ENCODE measurements at regions not wholly inside any gene's neighbourhood (a gene's known extent, or its start where the extent isn't known, plus 50 kb on each side); places are given as distances from the start of the nearest gene placed in this dataset.

DNA sequence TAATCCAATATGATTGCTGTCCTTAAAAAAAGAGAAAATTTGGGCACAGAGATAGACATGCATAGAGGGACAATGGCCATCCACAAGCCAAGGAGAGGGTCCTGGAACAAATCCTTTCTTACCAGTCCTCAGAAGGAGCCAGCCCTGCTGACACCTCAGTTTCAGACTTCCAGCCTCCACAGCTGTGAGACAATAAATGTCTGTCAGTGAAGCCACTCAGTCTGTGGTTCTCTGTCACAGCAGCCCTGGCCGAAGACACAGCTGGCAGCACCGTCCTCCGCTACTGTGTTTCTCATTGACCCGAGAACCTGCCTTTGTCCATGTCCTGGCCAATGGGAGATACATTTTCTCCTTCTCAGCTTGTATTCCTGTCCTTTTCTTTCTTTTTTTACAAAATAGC lies 207.9 kb downstream of the TM9SF2 start:
- DNase-seq (ENCODE audit: low read depth), result peak; percentile 6

DNA sequence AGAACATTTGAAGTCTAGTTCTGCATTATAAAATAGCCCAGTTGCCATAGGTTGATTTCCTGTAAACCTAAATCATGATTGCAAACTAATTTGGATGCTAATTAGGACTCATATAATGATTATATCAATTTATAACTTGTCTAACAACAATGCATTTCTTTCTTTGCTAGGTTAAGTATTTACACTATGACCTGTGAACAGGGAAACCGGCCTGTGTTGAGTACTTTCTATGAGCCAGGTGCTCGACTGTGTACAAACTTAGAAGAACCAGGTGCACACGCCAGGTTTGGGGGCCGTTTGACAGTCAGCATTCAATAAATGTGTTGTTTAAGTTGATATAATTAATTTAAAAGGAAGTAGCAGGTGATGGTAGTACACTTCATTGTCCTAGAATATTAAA lies 203.1 kb downstream of the TM9SF2 start:
- no peak for DNase-seq (ENCODE audit: low read depth)

DNA sequence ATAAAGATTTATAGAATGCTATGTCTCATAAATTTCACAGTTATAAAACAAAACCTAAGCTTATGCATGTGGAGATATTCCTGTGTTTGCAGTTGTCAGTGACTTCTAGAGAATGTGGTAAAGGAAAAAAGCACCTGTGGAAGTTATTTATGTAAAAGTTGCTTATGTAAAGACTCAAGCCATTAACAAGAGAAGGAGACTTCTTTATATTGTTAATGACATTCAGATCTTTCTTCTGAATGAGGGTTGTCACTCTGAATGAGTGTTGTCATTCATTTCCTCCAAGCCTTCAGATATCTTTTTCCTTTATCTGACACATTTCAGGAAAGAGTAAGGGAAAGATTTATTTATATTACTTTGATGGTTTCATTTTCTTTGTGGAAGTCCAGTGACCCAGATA lies 202.6 kb downstream of the TM9SF2 start:
- no peak for DNase-seq (ENCODE audit: low read depth)

DNA sequence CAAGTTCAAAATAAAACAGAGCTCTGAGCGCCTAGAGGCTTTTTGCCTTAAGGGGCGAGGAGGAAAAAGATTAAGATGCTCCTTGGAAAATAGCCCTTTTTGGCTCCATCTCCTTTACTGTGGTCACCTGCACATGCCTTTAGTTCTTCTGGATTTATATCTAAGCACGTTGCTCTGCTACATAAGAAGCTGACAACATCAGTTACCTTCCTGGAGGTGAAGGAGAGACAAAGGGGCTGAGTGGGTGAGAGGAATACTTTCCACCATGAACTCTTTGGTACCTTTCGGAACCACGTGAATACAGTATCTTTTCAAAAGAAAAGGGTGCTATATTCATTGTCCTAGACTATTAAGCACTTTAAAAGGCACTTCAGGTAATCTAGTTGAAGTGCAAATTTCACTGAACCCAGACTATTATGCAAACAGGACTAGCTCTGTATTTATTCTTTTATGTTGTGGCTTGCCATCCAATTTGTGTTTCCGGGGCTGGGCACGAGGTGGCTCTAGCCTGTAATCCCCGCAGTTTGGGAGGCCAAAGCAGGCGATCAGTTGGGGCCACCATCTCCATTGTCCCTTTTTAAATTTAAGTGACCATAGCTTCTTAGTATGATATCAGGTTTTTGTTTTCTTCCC lies 201.5 kb downstream of the TM9SF2 start:
- no peak for DNase-seq (ENCODE audit: low read depth)

DNA sequence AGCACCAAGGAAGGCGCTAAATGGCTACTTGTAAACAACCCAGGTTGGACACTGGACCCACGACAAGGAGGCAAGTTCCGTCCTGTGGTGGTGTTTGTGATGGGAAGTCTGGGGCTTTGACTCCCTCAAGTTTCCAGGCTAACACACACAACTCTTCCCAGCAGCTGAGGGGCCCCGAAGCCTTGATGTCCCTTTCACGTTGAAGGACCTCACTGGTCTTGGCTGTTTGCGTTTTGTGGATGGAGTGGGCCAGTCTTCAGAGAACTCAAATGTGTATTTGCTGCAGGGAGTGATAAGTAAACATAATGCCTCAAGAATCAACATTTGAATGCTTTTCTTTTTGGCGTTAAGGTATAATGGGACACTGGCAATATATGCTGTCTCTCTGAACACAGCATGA lies 199.2 kb downstream of the TM9SF2 start:
- no peak for DNase-seq (ENCODE audit: low read depth)

DNA sequence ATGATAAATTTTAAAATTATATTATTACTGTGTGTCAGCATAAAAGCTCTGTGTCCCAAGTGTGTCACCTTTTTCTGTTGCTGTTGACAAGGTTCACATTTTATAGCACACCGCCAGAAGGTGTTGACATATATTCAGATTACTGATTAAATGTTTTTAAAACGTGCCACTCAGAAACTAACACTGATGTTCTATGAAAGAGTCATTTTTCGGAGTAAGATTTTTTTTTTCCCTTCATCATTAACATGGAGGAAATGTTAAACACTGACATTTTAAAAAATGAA lies 197.5 kb downstream of the TM9SF2 start:
- DNase-seq (ENCODE audit: low read depth), result no peak

DNA sequence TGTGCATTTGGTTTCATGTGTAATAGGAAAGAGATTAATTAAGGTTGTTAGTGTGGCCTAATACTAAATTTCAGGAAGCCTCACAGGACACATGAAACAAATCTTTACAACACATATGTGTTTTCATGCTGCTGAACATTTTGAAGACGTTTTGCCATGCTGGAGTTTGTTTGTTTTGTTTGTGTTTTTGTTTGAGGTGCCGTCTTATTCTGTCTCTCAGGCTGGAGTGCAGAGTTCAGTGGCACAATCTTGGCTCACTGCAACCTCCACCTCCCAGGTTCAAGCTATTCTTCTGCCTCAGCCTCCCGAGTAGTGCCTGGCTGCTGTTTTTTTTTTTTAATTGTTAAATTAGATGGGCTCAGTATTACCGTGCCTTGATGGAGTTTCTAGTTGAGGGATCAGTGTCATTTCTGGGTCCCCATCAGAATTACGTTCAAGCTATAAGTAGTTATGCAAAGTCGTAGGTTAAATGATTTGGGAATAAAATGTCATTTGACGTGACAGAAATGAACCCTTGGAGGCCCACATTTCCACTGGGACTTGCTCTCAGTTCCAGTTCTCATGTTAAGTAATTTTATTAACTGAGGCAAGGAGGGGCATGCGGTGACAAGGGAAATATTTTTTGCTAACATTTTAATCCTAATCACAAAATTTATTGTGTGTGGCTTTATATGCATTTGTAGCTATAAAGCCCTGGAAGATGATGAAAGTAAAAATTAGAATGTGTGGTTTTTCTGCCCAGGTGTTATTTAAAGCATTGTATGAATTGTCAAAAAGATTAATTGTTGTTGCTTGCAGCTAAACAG lies 196.9 kb downstream of the TM9SF2 start:
- no peak for DNase-seq (ENCODE audit: low read depth)

DNA sequence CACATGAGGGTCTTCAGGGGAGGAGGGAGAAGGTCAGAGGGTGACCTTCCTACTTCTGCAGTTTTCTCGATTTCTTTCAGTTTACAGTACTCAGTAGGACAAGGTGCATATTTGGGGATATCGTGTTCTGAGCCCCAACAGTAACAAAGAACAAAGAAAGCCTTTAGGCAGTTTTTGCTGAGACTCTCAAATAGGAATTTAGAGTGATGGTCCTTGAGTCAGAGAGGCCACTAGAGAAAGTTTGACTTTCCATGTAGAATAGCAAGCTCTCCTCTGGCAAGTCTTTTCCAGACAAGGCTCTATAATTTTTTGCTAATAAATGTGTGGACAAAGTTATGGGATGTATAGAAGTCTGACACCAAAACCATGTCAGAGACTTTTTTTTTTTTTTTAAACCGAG lies 194.6 kb downstream of the TM9SF2 start:
- no peak for DNase-seq (ENCODE audit: low read depth)

DNA sequence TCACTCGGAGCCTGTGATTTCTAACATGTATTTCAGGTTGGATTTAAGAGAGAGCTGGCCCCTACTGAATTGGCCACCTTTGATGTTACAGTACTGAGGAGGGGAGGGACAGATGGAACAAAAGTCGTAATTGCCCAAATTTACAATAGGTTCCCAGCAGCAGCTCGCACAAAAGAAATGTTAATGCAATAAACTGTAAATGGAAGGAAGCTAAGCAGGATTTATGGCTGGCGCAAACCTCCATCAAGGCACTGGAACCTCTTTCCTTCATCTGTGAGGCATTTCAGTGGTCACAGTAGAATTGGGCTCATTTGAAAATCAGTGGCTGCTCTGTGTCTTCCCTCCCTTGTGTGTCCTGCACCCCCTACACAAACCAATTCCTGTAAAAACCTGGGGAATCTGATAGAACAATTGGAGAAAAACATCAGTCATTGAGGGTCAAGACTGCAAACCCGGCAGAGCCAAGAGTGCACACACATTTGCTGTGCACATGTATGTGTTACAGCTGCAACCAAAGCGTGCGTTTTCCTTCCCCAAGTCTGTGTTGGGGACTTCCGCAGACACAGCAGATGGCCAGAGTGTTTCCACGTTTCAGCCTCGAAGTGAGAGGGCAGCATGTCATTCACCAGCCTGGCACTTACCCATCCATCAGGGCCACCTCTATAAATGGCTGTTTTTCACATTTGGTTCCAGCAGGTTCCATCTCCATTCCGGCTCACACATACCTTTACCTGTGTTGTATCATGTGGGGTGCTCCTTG lies 192.8 kb downstream of the TM9SF2 start:
- no peak for DNase-seq (ENCODE audit: low read depth)

DNA sequence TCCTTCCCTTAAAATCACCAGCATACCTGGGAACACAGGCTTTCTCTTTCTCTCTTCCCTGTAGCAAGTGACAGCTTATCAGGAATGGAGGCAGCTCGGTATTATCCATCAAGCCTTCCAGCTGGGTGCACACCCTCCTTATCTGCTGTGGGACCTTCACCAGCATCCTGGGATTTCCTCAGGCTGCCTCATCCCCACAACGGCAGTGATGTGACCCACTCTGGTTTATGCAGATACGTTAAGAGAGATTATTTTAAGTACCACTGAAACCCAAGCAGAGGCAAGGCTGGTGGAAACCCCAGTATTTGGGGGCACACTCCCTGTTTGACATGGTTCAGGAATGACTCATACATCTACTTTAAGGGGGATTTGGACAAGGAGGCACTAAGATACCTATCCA lies 192.1 kb downstream of the TM9SF2 start:
- DNase-seq (ENCODE audit: low read depth), result no peak

DNA sequence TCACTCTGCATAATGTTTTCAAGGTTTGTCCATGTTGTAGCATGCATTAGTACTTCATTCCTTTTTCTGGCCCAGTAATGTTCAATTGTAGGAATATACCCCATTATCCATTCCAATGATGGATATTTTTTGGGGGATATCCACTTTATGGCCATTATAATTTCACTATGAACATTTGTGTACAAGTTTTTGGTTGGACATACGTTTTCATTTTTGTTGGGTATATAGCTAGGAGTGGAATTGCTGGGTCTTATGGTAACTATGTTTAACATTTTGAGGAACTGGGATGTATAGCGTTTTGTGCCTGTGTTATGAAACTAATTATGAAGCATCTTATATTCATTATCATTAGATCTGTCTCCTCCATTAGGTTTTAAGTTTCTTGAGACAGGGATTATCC lies 191.6 kb downstream of the TM9SF2 start:
- no peak for DNase-seq (ENCODE audit: low read depth)

DNA sequence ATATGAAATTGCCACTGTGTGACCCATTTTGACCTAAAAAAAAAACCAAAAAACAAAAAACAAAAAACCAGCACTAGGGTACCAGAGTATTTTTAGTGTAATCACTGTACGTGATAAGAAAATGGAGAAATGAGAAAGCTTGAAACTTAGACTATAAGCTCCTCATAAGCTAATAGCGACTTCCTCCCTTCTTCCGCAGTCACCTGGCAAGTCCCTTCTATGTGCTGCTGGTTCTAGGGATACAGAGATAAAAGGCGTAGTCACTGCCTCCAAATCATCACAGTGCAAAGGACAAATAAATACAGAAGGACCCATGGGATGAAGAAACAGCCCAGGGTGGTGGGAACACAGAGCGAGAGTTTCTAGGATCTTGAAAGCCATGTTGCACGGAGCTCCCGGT lies 190.3 kb downstream of the TM9SF2 start:
- no peak for DNase-seq (ENCODE audit: low read depth)

DNA sequence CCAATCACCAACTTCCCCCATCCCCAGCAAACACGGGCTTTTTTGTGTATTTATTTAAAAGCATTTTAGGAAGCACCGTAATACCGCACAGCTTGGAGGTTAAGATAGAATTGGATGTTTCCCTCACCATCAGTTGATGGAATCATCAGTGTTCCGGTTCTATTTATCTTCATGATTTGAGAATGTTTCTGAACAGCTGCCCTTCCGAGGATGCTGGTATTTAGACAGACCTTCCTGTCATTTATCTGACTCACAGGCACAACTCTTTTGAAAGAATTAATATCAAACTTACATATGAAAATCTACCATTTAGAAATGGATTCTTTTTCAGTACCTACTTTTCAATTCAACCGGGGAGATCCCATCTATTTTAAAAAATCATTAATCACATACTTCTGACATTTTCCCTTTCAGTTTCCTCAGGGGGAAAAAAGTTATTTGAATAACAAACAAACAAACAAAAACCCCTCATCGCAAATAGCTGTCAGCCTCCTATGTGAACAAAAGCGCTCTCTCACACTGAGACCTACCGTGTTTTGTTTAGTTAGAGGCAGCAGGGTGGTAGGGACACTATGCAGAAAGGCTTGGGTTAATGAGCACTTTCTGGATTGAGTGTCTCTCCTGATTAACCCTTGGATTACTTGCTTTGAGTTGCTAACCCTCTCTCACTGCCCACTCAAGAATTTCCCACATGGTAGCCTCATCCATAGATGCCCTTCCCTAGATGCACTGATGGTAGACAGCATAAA lies 189.3 kb downstream of the TM9SF2 start:
- DNase-seq (ENCODE audit: low read depth), result peak; percentile 90

DNA sequence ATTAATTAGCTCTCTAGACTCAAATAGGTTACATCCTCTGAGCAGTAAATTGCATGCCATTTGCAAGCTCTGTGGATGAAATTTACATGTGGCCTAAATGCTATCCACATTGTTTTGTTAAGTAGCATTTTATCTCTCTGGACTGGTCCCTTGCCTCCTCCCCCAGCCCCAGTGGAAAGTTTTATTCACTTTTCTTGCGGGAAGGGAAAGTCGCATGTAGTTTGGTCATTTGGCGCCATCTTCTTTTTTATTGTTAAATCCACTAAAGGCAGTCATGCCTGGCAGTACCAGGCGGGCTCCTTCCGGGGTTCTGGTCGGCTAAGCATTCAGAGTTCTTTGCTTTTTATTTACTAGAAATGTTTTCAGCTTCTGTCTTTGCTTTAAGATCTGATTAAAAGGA lies 188.7 kb downstream of the TM9SF2 start:
- DNase-seq (ENCODE audit: low read depth), result peak; percentile 22

DNA sequence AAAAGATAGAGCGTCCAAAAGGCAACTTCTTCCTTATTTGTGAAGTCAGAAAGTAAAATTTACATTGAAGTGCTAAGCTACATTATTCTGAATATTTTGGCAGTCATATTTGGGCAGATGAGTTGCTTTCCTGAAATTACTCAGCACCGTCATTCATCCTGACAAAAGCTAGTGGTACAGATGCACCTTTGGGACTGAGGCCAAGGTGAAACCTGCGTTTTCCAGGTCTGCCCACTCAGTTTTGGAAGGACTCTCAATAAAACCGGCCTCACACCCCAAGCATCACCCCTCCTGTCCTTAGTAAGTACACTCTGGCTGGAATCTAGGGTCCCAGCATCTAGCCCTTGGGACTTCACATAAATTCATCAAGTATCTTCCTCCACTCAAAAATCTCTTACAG lies 187.5 kb downstream of the TM9SF2 start:
- no peak for DNase-seq (ENCODE audit: low read depth)

DNA sequence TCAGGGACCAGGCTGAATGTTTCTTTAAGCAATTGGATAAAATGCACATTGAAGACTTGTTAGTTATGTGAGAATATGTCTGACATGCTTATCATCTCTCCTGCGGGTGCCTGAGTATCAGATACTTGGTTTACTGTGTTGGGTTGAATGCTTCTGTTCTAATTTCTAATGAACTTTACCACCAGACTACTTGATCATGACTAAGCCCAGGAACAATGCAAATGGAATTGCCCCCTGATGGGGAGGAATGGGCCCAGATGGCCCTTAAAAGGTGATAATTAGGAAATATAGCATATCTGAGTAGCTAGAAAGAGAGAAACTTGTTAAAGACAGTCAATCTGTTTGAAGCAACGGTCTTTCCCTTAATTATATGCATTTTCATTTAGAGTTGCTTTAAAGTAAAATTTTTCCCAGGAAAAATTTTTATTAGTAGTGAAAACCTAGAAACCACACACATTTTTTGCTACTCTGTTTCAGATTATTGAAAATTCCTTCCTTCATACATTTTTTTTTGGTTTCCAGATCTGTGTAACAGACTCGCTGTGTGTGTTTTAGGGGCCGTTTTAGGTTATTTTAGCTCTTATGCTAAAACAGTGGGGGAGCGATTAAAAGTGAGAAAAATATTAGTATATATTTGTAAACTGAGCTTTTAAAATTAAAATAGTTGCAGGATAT lies 186.6 kb downstream of the TM9SF2 start:
- peak; percentile 16 for DNase-seq (ENCODE audit: low read depth)

DNA sequence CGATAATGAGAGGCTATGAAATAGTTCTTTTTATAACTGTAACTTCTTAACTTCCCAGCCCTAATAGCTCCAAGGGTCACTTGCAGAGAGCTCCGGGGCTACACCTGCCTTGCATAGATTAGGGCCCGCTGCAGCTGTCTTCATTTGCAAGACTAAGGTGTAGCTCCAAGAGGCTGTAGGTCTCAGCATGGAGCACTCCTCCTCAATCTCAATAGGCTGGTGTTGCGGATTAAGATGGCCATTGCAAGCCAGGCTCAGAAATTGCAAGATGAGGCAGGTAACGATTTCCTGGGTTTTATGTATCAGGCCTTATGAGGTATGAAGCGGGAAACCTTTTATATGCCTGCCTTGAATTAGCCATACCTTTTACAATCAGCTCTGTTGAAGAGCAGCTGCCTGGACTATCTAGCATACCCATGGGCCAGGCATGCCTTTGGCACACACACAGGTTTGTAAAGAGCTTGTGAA lies 185.7 kb downstream of the TM9SF2 start:
- DNase-seq (ENCODE audit: low read depth), result no peak

DNA sequence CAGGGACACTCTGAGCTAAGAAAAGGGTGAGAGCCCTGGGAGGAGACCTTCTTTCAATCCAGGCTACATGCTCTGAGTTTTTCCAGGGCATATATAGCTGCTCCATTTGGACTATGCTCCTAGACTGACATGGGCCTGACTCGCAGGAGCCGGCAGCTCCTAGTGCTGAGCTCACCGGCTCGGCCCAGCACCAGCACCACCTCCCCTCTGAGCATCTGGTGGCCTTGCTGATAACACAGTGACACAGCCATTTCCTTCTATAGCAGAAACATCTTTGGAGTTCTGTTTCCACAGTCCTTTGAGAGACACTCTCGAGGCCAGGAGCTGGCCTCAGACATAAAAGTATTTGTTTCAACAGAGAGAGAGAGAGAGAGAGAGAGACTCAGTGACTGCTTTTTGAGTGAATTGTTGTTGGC lies 184.9 kb downstream of the TM9SF2 start:
- peak; percentile 11 for DNase-seq (ENCODE audit: low read depth)

DNA sequence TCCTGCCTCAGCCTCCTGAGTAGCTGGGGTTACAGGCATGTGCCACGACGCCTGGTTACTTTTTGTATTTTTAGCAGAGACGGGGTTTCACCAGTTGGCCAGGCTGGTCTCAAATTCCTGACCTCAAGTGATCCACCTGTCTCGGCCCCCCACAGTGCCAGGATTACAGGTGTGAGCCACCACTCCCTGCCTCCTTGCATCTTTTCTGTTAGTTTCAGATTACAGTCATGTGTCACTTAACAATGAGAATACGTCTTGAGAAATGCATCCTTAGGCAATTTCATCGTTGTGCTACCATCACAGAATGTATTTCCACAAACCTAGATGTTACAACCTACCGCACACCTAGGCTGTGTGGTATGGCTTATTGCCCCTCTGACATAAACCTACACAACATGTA lies 180.4 kb downstream of the TM9SF2 start:
- DNase-seq (ENCODE audit: low read depth), result no peak

DNA sequence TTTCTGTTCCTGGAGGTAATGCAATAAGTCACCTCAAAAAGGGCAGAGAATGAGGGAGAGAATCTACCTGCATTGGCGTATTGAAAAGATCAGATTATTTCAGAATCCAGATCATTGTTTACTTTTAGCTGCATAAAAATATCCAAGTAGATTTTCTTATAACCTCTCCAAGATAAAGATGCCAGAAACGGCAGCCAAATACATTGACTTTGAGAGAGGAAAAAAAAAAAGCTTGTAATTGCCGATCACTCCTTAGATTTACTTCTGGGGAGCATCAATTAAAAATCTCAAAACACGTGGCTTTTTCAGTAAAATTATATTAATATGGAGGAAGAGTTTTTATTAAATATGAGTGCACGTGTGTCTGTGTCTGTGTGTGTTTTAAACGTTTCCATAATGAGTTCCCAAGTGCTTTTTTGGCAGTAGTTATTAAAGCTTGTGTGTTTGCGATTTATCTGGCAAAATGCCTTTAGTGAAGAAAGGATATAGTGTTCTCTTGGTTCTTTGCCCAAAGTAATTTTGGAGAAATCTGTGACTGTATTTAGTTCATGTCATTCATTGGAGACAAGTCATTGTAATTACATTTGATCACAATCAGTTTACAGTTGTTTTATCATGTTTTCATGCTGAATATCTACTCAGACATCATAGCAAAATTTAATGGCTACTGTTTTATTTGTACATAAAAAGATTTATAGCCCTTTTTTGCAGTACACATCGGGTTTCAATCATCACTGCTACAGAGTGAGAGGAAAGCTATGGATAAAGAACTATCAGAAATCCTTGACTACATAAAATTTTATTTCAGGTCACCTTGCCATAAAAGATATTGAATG lies 176.1 kb downstream of the TM9SF2 start:
- no peak for DNase-seq (ENCODE audit: low read depth)

DNA sequence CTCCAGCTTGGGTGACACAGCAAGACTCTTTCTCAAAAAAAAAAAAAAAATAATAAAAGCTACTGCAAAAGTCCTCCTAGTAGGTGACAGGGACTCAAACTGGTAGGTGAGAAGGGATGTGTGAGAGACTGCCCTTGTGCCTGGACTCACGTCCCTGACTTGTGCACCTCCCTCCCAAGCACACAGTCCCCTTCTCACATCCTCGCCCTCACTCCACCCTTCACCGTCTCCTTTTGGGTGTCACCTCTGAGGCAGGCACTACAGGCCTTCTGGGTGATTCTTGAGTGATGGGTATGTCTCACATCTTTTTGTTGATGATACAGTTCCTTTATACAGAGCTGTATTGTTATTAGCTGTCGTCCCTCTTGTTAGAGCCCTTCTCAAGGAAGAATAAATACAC lies 170.5 kb downstream of the TM9SF2 start:
- no peak for DNase-seq (ENCODE audit: low read depth)
